Esophagus muscularis mucosa (tissue), 4 donors: ENCODE measurements at regions not wholly inside any gene's neighbourhood (a gene's known extent, or its start where the extent isn't known, plus 50 kb on each side); places are given as distances from the start of the nearest gene placed in this dataset.

Source experiments
- CTCF ChIP-seq, 3 experiments: fragments of 200-600 bp in 2 of 3; fragments of 450-650 bp in 1 of 3; sonication (generic) in 2 of 3; IDR thresholded peaks; one replicate each; pipeline ENCODE4 v1.5.1; 2017 to 2019; ENCODE audit warnings: antibody characterized with exemption in 3 of 3, mild to moderate bottlenecking in 2 of 3, moderate library complexity in 1 of 3
- EP300 ChIP-seq: sonication (generic); formaldehyde crosslinking; IDR thresholded peaks from one replicate; pipeline ENCODE4 v1.6.1; 2017; ENCODE audit warnings: antibody characterized with exemption
- POLR2A ChIP-seq: fragments of 450-650 bp; IDR thresholded peaks from one replicate; pipeline ENCODE4 v1.6.1; 2017; ENCODE audit warnings: antibody characterized with exemption, moderate library complexity, mild to moderate bottlenecking, low read depth
- POLR2AphosphoS5 ChIP-seq, 2 donors: sonication (generic); formaldehyde crosslinking; IDR thresholded peaks; one replicate each; pipeline ENCODE4 v1.6.1; 2017; ENCODE audit warnings: antibody characterized with exemption in 2 of 2

GRCh38 chr11:19499999-19500398, 212.6 kb upstream of the NAV2 start:
- TF ChIP-seq CTCF (IDR thresholded peaks at IDR 0.05) (no peak), POLR2AphosphoS5 (IDR thresholded peaks at IDR 0.05) (no peak), POLR2A (no peak), EP300 (no peak)
